HepG2 (cell line): ENCODE measurements at regions not wholly inside any gene's neighbourhood (a gene's known extent, or its start where the extent isn't known, plus 50 kb on each side); places are given as distances from the start of the nearest gene placed in this dataset.

Experiments
- ATAC-seq: fragments of 200-7000 bp; cut with Tn5 transposase; 3 replicates; pipeline ENCODE4 v1.9.1; 2020; ENCODE audit warnings: mild to moderate bottlenecking, moderate library complexity
- BruUV-seq: library from RNA; stranded (reverse); fragments of 400-500 nt; replicated peaks from 2 replicates; lab custom pipeline; 2021; lab: Mats Ljungman, UMichigan
- CTCF ChIA-PET: fragments of 300-600 bp; formaldehyde crosslinking; extraction: SDS; loops from one replicate; lab custom pipeline; 2021; ENCODE audit warnings: low total read pairs, inconsistent platforms, low intra/inter-chr PET ratio; lab: Yijun Ruan, JAX
- POLR2A ChIA-PET: fragments of 350-600 bp; sonication (Branson Sonifier 250); formaldehyde crosslinking; loops from one replicate; lab custom pipeline; 2020; ENCODE audit warnings: antibody characterized with exemption, inconsistent platforms; lab: Yijun Ruan, JAX
- DNase-seq: peaks from one replicate; pipeline ENCODE4 v3.0.0-alpha.2; 2015; ENCODE audit warnings: low spot score
- FAIRE-seq: peaks from 3 replicates; lab custom pipeline; 2011; peaks lifted over from hg19 to GRCh38; lab: Jason Lieb, UNC
- H2AFZ ChIP-seq: one replicate; pipeline ENCODE4 v1.6.1; 2011; ENCODE audit warnings: low read length, inconsistent platforms
- H3K27ac ChIP-seq: fragments of 300-600 bp; 3 replicates; pipeline ENCODE4 v1.8.0; 2011; ENCODE audit warnings: mixed run types, mild to moderate bottlenecking, mixed read lengths, low read length, inconsistent platforms; ENCODE audit not compliant: insufficient read depth; ENCODE audit errors: extremely low read length
- H3K27me3 ChIP-seq, 2 experiments: fragments of 200-600 bp in 1 of 2; 2 replicates in 1 of 2; 3 replicates in 1 of 2; pipeline versions ENCODE4 v1.6.0 to v1.8.0; 2011; ENCODE audit warnings: low read length in 2 of 2, mild to moderate bottlenecking in 2 of 2, moderate library complexity in 2 of 2, inconsistent platforms in 1 of 2; ENCODE audit not compliant: insufficient read depth in 2 of 2, control insufficient read depth in 1 of 2
- H3K36me3 ChIP-seq, 2 experiments: fragments of 200-600 bp in 1 of 2; replicated peaks in 1 of 2; 2 replicates in 1 of 2; 3 replicates in 1 of 2; pipeline versions ENCODE4 v1.5.1 to v1.8.0; 2011; ENCODE audit warnings: low read length in 2 of 2, inconsistent platforms in 1 of 2; ENCODE audit not compliant: insufficient read depth in 2 of 2, control insufficient read depth in 1 of 2
- H3K4me1 ChIP-seq: 2 replicates; pipeline ENCODE4 v1.5.1; 2012; ENCODE audit warnings: low read length, inconsistent platforms; ENCODE audit not compliant: insufficient read depth
- H3K4me2 ChIP-seq: 2 replicates; pipeline ENCODE4 v1.6.0; 2011; ENCODE audit warnings: low read depth, low read length, inconsistent platforms
- H3K4me3 ChIP-seq, 3 experiments: fragments of 200-600 bp in 1 of 3; sonication (generic), shearing (Covaris generic) in 1 of 3; replicated peaks in 1 of 3; 2 replicates each; pipeline ENCODE4 v1.5.1; 2011 to 2016; ENCODE audit warnings: low read length in 3 of 3, inconsistent platforms in 2 of 3, low read depth in 2 of 3, mild to moderate bottlenecking in 2 of 3, control low read depth in 1 of 3, mixed read lengths in 1 of 3; ENCODE audit not compliant: insufficient read depth in 1 of 3
- H3K79me2 ChIP-seq: one replicate; pipeline ENCODE4 v1.6.1; 2011; ENCODE audit warnings: low read length, inconsistent platforms; ENCODE audit not compliant: insufficient read depth
- H3K9ac ChIP-seq: 2 replicates; pipeline ENCODE4 v1.6.0; 2011; ENCODE audit warnings: mild to moderate bottlenecking, low read depth, low read length, inconsistent platforms; ENCODE audit not compliant: insufficient read depth
- H3K9me3 ChIP-seq: 2 replicates; pipeline ENCODE4 v1.5.1; 2012; ENCODE audit warnings: mild to moderate bottlenecking, low read length
- H4K20me1 ChIP-seq: 2 replicates; pipeline ENCODE4 v1.6.0; 2011; ENCODE audit warnings: inconsistent platforms, mild to moderate bottlenecking, low read length, moderate library complexity; ENCODE audit not compliant: insufficient read depth
- GABPB1 ChIP-seq: IDR thresholded peaks from 2 replicates; pipeline ENCODE4 v1.6.1; 2016; ENCODE audit warnings: mild to moderate bottlenecking, missing genetic modification reagents, moderate library complexity, missing compliant biosample characterization
- HMGA1 ChIP-seq: sonication (generic); formaldehyde crosslinking; conservative IDR thresholded peaks from 2 replicates; pipeline ENCODE4 v1.4.0; 2020; ENCODE audit warnings: missing genetic modification reagents
- MAFF ChIP-seq: IDR thresholded peaks from 2 replicates; pipeline ENCODE4 v1.6.1; 2011; ENCODE audit warnings: low read depth, low read length, improper control_type of control experiment
- NFKB2 ChIP-seq: sonication (generic); formaldehyde crosslinking; IDR thresholded peaks from 2 replicates; pipeline ENCODE4 v1.4.0; 2020; ENCODE audit warnings: missing genetic modification reagents, borderline replicate concordance
- WIZ ChIP-seq: sonication (generic); formaldehyde crosslinking; IDR thresholded peaks from 2 replicates; pipeline ENCODE4 v1.5.1; 2020; ENCODE audit warnings: mild to moderate bottlenecking, missing genetic modification reagents
- ZHX1 ChIP-seq: sonication (generic); formaldehyde crosslinking; IDR thresholded peaks from 2 replicates; pipeline ENCODE4 v1.8.1; 2022; ENCODE audit warnings: low read depth, mild to moderate bottlenecking, missing genetic modification reagents
- ZMYM3 ChIP-seq: sonication (generic); formaldehyde crosslinking; IDR thresholded peaks from 2 replicates; pipeline ENCODE4 v1.5.1; 2020; ENCODE audit warnings: mild to moderate bottlenecking, missing genetic modification reagents
- ZNF333 ChIP-seq: sonication (generic); formaldehyde crosslinking; IDR thresholded peaks from 2 replicates; pipeline ENCODE4 v1.4.0; 2020; ENCODE audit warnings: mild to moderate bottlenecking, missing genetic modification reagents, borderline replicate concordance
- ZNF33B ChIP-seq: sonication (generic); formaldehyde crosslinking; IDR thresholded peaks from 2 replicates; pipeline ENCODE4 v1.5.1; 2020; ENCODE audit warnings: mild to moderate bottlenecking, missing genetic modification reagents
- ZNF430 ChIP-seq: sonication (generic); formaldehyde crosslinking; IDR thresholded peaks from 2 replicates; pipeline ENCODE4 v1.9.0; 2021; ENCODE audit warnings: mild to moderate bottlenecking, missing genetic modification reagents
- ZNF451 ChIP-seq: sonication (generic); formaldehyde crosslinking; IDR thresholded peaks from 2 replicates; pipeline ENCODE4 v1.5.0; 2020; ENCODE audit warnings: mild to moderate bottlenecking, missing genetic modification reagents
- ZNF614 ChIP-seq: IDR thresholded peaks from 2 replicates; pipeline ENCODE4 v1.6.1; 2018; ENCODE audit warnings: missing biosample characterization, missing genetic modification reagents, inconsistent platforms, borderline replicate concordance
- ZNF850 ChIP-seq: sonication (generic); formaldehyde crosslinking; conservative IDR thresholded peaks from 2 replicates; pipeline ENCODE4 v1.9.0; 2021; ENCODE audit warnings: mild to moderate bottlenecking, missing genetic modification reagents
- ZSCAN30 ChIP-seq: sonication (generic); formaldehyde crosslinking; IDR thresholded peaks from 2 replicates; pipeline ENCODE4 v1.5.0; 2020; ENCODE audit warnings: mild to moderate bottlenecking, missing genetic modification reagents
- WGBS: methylation state at CpG from one replicate; pipeline ENCODE4 v1.1.6; 2017; ENCODE audit warnings: low lambda C conversion rate; 5-methylcytosine and 5-hydroxymethylcytosine counted together
- in situ Hi-C: cut with HindIII; loops from 2 replicates; pipeline ENCODE4 v1.10.0; 2017; ENCODE audit warnings: low pct_unique_long_range_greater_than_20kb; ENCODE audit not compliant: extremely low pct_ligation_motif_present
- intact Hi-C: fragments of 100-400 bp; cut with micrococcal nuclease; formaldehyde crosslinking; loops from one replicate; pipeline ENCODE4 v1.10.0; 2022; ENCODE audit not compliant: unreplicated experiment
- TF ChIP-seq, protein P1 (sequence below): conservative IDR thresholded peaks from 2 replicates; pipeline ENCODE4 v1.6.1; 2018; ENCODE audit warnings: missing genetic modification reagents
- TF ChIP-seq, protein P2 (sequence below): sonication (generic); formaldehyde crosslinking; IDR thresholded peaks from 2 replicates; pipeline ENCODE4 v1.8.0; 2022; ENCODE audit warnings: mild to moderate bottlenecking, missing genetic modification reagents, borderline replicate concordance

DNA sequence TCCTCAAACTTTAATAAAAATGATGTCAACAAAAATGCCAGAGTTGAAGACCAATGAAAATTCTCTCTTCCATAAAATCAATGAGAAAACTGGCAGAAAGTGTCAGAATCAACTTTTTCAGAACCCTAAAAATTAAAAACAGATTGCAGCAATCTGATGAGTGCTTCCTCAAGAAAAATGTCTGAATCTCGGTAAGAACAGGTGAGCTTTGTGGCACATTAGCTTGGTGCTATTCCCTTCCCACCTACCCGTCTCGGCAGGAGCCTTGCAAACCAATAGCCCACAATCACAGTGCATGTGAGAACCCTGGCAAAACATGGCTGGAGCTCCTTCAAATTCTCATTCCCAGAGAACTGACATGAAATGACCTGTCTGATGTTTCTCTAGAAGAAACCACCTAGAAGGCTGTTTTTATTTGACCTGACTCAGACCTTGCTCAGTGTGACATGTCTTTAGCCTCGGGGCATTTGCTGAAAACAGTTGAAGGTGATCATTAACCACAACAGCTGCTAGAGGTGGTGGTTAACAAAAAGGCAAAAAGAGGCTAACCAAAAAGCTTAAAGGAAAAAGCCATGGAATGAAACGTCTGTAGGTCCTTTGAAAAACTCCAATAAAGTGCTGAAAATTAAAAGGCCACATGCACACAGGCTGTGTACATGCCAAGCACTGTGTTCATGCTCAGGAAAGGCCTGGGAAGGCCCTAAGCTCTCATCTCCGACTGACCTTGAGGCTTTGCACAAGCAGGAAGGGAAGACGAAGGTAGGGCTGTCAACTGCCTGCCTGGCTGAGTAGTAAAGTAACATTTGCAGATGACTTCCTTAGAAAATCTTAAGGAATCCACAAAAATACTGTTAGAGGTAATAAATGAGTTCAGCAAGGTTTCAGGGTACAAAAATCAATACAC is 253.0 kb upstream of the NSMCE3 start (continued):
- TF ChIP-seq, protein P1, sequence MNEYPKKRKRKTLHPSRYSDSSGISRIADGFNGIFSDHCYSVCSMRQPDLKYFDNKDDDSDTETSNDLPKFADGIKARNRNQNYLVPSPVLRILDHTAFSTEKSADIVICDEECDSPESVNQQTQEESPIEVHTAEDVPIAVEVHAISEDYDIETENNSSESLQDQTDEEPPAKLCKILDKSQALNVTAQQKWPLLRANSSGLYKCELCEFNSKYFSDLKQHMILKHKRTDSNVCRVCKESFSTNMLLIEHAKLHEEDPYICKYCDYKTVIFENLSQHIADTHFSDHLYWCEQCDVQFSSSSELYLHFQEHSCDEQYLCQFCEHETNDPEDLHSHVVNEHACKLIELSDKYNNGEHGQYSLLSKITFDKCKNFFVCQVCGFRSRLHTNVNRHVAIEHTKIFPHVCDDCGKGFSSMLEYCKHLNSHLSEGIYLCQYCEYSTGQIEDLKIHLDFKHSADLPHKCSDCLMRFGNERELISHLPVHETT (CRISPR knock-in tag) = no peak
- TF ChIP-seq ZNF614 (CRISPR knock-in tag) = no peak
- TF ChIP-seq, all 625 proteins: peak for 0

GRCh38 chr15:29518442-29518841 is 248.8 kb upstream of the NSMCE3 start:
- WGBS = 2% methylated on average over 4 of the region's 4 CpGs
- no peak overlapping the region for H3K27ac ChIP-seq
- FAIRE-seq = no peak
- ATAC-seq = no peak
- H3K27me3 ChIP-seq = no peaks in the 10 kb centered on the region
- no peak overlapping the region for H3K4me2 ChIP-seq
- ChIA-PET CTCF (no interaction called here), POLR2A (no interaction called here)
- BruUV-seq = no TSS peak
- H4K20me1 ChIP-seq = no peaks in the 10 kb centered on the region
- intact Hi-C loops = no loop called here
- in situ Hi-C loops = no loop called here
- H3K9me3 ChIP-seq = no peaks in the 10 kb centered on the region
- DNase-seq = no peak
- no peak overlapping the region for H2AFZ ChIP-seq
- no peaks in the 10 kb centered on the region for H3K36me3 ChIP-seq
- H3K4me3 ChIP-seq = no peak overlapping the region
- H3K79me2 ChIP-seq = no peaks in the 10 kb centered on the region
- H3K4me1 ChIP-seq = no peaks in the 10 kb centered on the region
- no peak overlapping the region for H3K9ac ChIP-seq
- no peak for TF ChIP-seq ZNF333 (CRISPR knock-in tag)
- no peak for TF ChIP-seq WIZ
- TF ChIP-seq GABPB1 = no peak
- TF ChIP-seq ZNF430 = no peak
- TF ChIP-seq, protein P2, sequence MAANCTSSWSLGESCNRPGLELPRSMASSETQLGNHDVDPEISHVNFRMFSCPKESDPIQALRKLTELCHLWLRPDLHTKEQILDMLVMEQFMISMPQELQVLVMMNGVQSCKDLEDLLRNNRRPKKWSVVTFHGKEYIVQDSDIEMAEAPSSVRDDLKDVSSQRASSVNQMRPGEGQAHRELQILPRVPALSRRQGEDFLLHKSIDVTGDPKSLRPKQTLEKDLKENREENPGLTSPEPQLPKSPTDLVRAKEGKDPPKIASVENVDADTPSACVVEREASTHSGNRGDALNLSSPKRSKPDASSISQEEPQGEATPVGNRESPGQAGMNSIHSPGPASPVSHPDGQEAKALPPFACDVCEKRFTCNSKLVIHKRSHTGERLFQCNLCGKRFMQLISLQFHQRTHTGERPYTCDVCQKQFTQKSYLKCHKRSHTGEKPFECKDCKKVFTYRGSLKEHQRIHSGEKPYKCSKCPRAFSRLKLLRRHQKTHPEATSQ (CRISPR knock-in tag) = no peak
- no peak for TF ChIP-seq NFKB2 (CRISPR knock-in tag)
- TF ChIP-seq, protein P1 (CRISPR knock-in tag) = no peak
- no peak for TF ChIP-seq ZMYM3 (CRISPR knock-in tag)
- TF ChIP-seq MAFF = no peak
- TF ChIP-seq ZSCAN30 = no peak
- no peak for TF ChIP-seq HMGA1 (CRISPR knock-in tag)
- TF ChIP-seq ZNF850 (CRISPR knock-in tag) = no peak
- TF ChIP-seq ZNF33B = no peak
- TF ChIP-seq ZHX1 (CRISPR knock-in tag) = no peak
- TF ChIP-seq ZNF451 (CRISPR knock-in tag) = no peak
